Heart right ventricle (tissue), 16 donors: ENCODE measurements at regions not wholly inside any gene's neighbourhood (a gene's known extent, or its start where the extent isn't known, plus 50 kb on each side); places are given as distances from the start of the nearest gene placed in this dataset.

Source experiments
- ATAC-seq, 8 donors: fragments of 200-7000 bp; cut with Tn5 transposase; one replicate each; pipeline ENCODE4 v1.9.1; 2020; ENCODE audit warnings: mild to moderate bottlenecking in 8 of 8, moderate library complexity in 8 of 8, moderate number of reproducible peaks in 1 of 8
- DNase-seq, 2 donors: peaks; one replicate each; pipeline ENCODE4 v3.0.0-alpha.2; 2020
- H3K27ac ChIP-seq, 10 donors: fragments of 200-600 bp; sonication (generic) in 2 of 10; one replicate each; pipeline versions ENCODE4 v1.5.0 to v1.8.0; 2020 to 2022; ENCODE audit warnings: mild to moderate bottlenecking in 3 of 10
- H3K27me3 ChIP-seq, 7 donors: fragments of 200-600 bp; one replicate each; pipeline ENCODE4 v1.8.0; 2021 to 2022; ENCODE audit warnings: mild to moderate bottlenecking in 2 of 7
- H3K36me3 ChIP-seq, 9 donors: fragments of 200-600 bp; sonication (generic) in 1 of 9; one replicate each; pipeline versions ENCODE4 v1.5.0 to v1.8.0; 2020 to 2022; ENCODE audit warnings: mild to moderate bottlenecking in 2 of 9
- H3K4me1 ChIP-seq, 9 donors: fragments of 200-600 bp; sonication (generic) in 1 of 9; one replicate each; pipeline versions ENCODE4 v1.5.0 to v1.8.0; 2020 to 2022; ENCODE audit warnings: mild to moderate bottlenecking in 4 of 9
- H3K4me3 ChIP-seq, 10 donors: fragments of 200-600 bp; sonication (generic) in 2 of 10; one replicate each; pipeline versions ENCODE4 v1.5.0 to v1.8.0; 2020 to 2022; ENCODE audit warnings: mild to moderate bottlenecking in 7 of 10, moderate library complexity in 2 of 10
- H3K9me3 ChIP-seq, 11 donors: fragments of 200-600 bp in 10 of 11; sonication (generic) in 2 of 11; one replicate each; pipeline versions ENCODE4 v1.5.0 to v1.8.0; 2013 to 2022; ENCODE audit warnings: mild to moderate bottlenecking in 2 of 11, control low read depth in 1 of 11, moderate library complexity in 1 of 11
- CTCF ChIP-seq, 9 donors: fragments of 200-600 bp; sonication (generic) in 2 of 9; IDR thresholded peaks; one replicate each; pipeline versions ENCODE4 v1.5.0 to v1.8.0; 2021 to 2022; ENCODE audit warnings: antibody characterized with exemption in 9 of 9, mild to moderate bottlenecking in 5 of 9, moderate library complexity in 1 of 9
- WGBS, 2 donors: extraction: QIAGEN DNeasy Blood & Tissue Kit; methylation state at CpG; one replicate each; pipeline ENCODE4 v1.1.7; 2013; ENCODE audit warnings: inconsistent platforms in 1 of 2; 5-methylcytosine and 5-hydroxymethylcytosine counted together
- intact Hi-C, 10 donors: fragments of 100-400 bp; cut with DNase I; formaldehyde crosslinking; loops; one replicate each; pipeline versions ENCODE4 v1.11.1 to v1.14.2; 2022
- donor health status: Arrhythmogenic right ventricular cardiomyopathy.
- donor health status: ischemic (EF 13 %, LVEDD 7.1; RV severe dilation, severe dysfunction).
- donor health status: healthy with polysubstance abuse.
- donor health status: DM: no; HTN: yes; CAD: no.
- donor health status: DM: no; HTN: no; CAD: no.
- donor health status: ischemic (EF 25% LVEDD 6.9; RV normal size, moderate dysfunction).
- donor health status: ischemic (EF 25% LVEDD 5.7; RV mildly dilated, moderate dysfunction).
- donor health status: healthy.
- donor health status: DM: yes; HTN: yes; CAD: no.
- donor health status: Ischemic cardiomyopathy.
- donor health status: ischemic (EF 35%, LVEDD 5.7; RV mildly dilated, moderate dysfunction).
- donor health status: nonischemic (EF 11% LVEDD 7.7; RV severe dilation, severe dysfunction).
- donor health status: DM: yes; HTN: yes; CAD: no.
- donor health status: PGD.
- donor health status: ischemic (EF 29% LVEDD 5.4; RV normal size, mild dysfunction).
- donor health status: nonischemic (EF 23%, LVEDD 6.1; RV moderate dilation, normal function).

GRCh38 chr1:195520757-195521156, 1087.5 kb downstream of the KCNT2 start:
- H3K4me3 ChIP-seq, result no peak overlapping the region
- WGBS, 2 donors, result 71 to 74% methylated on average over 3 of the region's 3 CpGs
- no peak for DNase-seq
- intact Hi-C loops, result no loop called here
- H3K4me1 ChIP-seq, result no peaks in the 10 kb centered on the region
- H3K27me3 ChIP-seq, result no peaks in the 10 kb centered on the region
- no peak for ATAC-seq
- no peak overlapping the region for H3K27ac ChIP-seq
- peaks cover 0 to 11% (median 0%) of the 10 kb centered on the region in 11 donors for H3K9me3 ChIP-seq
- H3K36me3 ChIP-seq, result no peaks in the 10 kb centered on the region
- TF ChIP-seq CTCF (IDR thresholded peaks at IDR 0.05), result no peak

GRCh38 chr1:195516036-195516435, 1092.2 kb downstream of the KCNT2 start:
- intact Hi-C loops, result no loop called here
- no peak for DNase-seq
- Histone ChIP-seq H3K36me3 (no peaks in the 10 kb centered on the region), H3K27ac (no peak overlapping the region), H3K9me3 (peaks cover 0 to 5% (median 0%) of the 10 kb centered on the region in 11 donors), H3K27me3 (no peaks in the 10 kb centered on the region), H3K4me1 (no peaks in the 10 kb centered on the region), H3K4me3 (no peak overlapping the region)
- no peak for TF ChIP-seq CTCF (IDR thresholded peaks at IDR 0.05)
- ATAC-seq, result no peak

- ATAC-seq, result no peak
These were observed 1096.7 kb downstream of the KCNT2 start for GRCh38 chr1:195511501-195511900.

GRCh38 chr1:195501118-195501517, 1107.1 kb downstream of the KCNT2 start:
- DNase-seq, result no peak
- no peaks in the 10 kb centered on the region for H3K4me1 ChIP-seq
- no peak overlapping the region for H3K4me3 ChIP-seq
- no peak for TF ChIP-seq CTCF (IDR thresholded peaks at IDR 0.05)
- H3K9me3 ChIP-seq, result peaks cover 0 to 16% (median 0%) of the 10 kb centered on the region in 11 donors
- no peaks in the 10 kb centered on the region for H3K27me3 ChIP-seq
- no peaks in the 10 kb centered on the region for H3K36me3 ChIP-seq
- no peak overlapping the region for H3K27ac ChIP-seq
- 79 to 84% methylated on average over 2 of the region's 2 CpGs for WGBS, 2 donors
- no peak for ATAC-seq
- intact Hi-C loops, result no loop called here

More at GRCh38 chr1:195511501-195511900, 1096.7 kb downstream of the KCNT2 start:
- no peak overlapping the region for H3K27ac ChIP-seq
- intact Hi-C loops, result no loop called here
- H3K36me3 ChIP-seq, result no peaks in the 10 kb centered on the region
- 91 to 93% methylated on average over 1 of the region's 1 CpG for WGBS, 2 donors
- H3K9me3 ChIP-seq, result peaks cover 0 to 12% (median 0%) of the 10 kb centered on the region in 11 donors
- no peaks in the 10 kb centered on the region for H3K27me3 ChIP-seq
- no peak overlapping the region for H3K4me3 ChIP-seq
- TF ChIP-seq CTCF (IDR thresholded peaks at IDR 0.05), result no peak
- H3K4me1 ChIP-seq, result no peaks in the 10 kb centered on the region
- no peak for DNase-seq
